ENCODE measurements at regions not wholly inside any gene's neighbourhood (a gene's known extent, or its start where the extent isn't known, plus 50 kb on each side); places are given as distances from the start of the nearest gene placed in this dataset.

DNA sequence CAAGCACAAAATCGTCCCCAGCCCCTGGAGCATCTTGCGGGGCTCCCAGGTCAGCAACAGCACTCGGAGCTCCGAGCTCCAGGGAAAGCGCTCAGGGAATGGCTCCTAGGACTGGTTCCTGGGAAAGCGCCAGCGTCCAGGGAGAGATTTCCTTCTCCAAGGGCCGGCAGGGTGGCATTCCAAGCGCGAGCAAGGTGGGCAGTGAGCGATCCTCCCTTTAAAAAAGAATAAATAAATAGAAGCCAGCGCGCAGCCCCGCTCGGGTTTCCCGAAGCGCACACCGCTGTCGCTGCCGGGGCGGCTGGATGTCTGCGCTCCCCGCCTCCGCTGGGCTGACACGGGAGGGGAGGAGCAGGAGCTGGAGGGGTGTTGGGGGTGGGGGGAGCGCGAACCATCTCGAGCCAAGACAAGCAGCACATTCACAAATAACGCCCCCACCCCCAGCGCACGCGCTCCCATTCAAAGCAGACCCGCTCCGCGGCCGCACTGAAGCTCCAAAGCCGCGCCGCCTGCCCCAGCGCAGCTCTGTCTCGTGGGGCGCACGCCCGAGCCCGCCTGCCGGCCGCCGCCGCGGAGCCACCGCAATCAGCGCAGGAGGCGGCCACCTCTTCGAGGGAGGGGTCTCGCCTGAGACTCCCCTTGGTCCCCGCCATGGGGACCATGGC lies 327.4 kb downstream of the SH3GL2 start:
- H4K20me1 ChIP-seq (replicated peaks; ENCODE audit: control insufficient read depth, insufficient read depth, low read length) = no peaks in the 10 kb centered on the region
- no peaks in the 10 kb centered on the region for H3K79me2 ChIP-seq (ENCODE audit: control insufficient read depth, insufficient read depth, low read length)
- H2AFZ ChIP-seq (ENCODE audit: low read depth, low read length) = no peak overlapping the region
- FAIRE-seq (no peak), DNase-seq (ENCODE audit: extremely low read depth in 1 of 4, low spot score in 3 of 4) (no peak), ATAC-seq (no peak)
- H3K4me1 ChIP-seq (replicated peaks in 1 of 2; ENCODE audit: control insufficient read depth in 2 of 2, insufficient read depth in 2 of 2, low read length in 2 of 2) = no peaks in the 10 kb centered on the region
- 2% methylated on average over 18 of the region's 56 CpGs for WGBS (ENCODE audit: insufficient coverage, low coverage, missing lambda C conversion rate)
- BruUV-seq (replicated peaks) = no TSS peak
- H3K9ac ChIP-seq (ENCODE audit: insufficient read depth in 1 of 2, low read depth in 2 of 2, low read length in 2 of 2) = no peak overlapping the region
- in situ Hi-C loops (cut with MboI) (no loop called here), intact Hi-C loops (cut with micrococcal nuclease) (no loop called here)
- CTCF ChIA-PET (ENCODE audit: low intra/inter-chr PET ratio) = no interaction called here
- H3K9me1 ChIP-seq (ENCODE audit: control insufficient read depth, insufficient read depth, low read length) = no peaks in the 10 kb centered on the region
- H3K27me3 ChIP-seq (ENCODE audit: control insufficient read depth in 2 of 2, insufficient read depth in 2 of 2, low read length in 2 of 2) = no peaks in the 10 kb centered on the region
- H3K4me3 ChIP-seq = no peak overlapping the region
- TF ChIP-seq ZNF174 (CRISPR knock-in tag; IDR thresholded peaks at IDR 0.05) (no peak), HNRNPLL (IDR thresholded peaks at IDR 0.05; ENCODE audit: low read depth, low read length, poor library complexity, severe bottlenecking) (peak; percentile 38)
- H3K36me3 ChIP-seq (ENCODE audit: control insufficient read depth, insufficient read depth, low read length) = no peaks in the 10 kb centered on the region
- no peak overlapping the region for H3K4me2 ChIP-seq (ENCODE audit: insufficient read depth, low read length)
- H3K27ac ChIP-seq (ENCODE audit: extremely low read depth, low read depth, low read length) = no peak overlapping the region
- POLR2A ChIA-PET = no interaction called here
- H3K9me3 ChIP-seq (replicated peaks; ENCODE audit: control insufficient read depth, insufficient read depth, low read depth, low read length) = no peaks in the 10 kb centered on the region

DNA sequence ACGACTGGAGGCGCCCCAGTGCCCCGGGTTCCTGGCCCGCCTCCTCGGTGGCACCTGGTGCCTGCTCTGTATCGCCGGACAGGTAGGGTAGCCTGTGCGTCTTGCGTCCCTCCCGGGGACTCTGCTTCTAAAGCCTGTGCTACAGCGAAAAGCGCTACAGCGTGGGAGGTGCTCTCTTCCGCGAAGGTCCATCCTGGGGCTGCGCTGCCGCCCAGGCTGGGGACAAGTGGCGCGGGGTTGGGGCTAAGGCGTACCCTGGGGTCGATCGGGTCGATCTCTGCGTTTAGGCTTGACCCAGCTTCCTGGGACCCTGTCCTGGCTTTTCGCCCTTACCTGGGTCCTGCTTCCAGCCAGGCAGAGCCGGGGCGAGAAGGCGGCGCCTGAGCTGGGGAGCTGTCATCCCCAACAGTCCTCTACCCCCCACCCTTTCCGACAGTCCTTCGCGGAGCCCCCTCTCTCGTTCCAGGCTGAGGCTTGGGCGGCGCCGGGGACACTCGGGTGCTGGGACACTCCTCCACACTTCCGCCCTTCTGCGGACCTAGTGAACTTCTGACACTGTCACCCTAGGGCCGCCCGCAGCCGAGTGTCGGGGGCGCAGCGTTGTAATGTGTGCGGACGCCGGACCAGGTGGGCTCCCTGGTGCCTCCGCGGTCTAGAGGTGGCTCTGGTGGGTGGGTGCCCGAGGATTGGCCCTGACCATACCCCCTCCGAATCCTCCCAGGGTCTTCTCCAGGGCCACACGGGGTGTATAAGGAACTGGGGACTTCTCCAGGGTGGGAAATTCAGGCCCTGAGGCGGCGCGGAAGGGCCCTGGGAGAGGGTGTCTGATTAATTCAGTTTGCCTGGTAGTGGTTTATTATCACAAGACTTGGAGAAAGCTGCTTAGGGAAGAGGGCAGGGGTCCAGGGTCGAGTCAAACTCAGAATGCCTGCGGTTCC lies 328.2 kb downstream of the SH3GL2 start:
- BruUV-seq (replicated peaks) = no TSS peak
- no peaks in the 10 kb centered on the region for H3K79me2 ChIP-seq (ENCODE audit: control insufficient read depth, insufficient read depth, low read length)
- no peaks in the 10 kb centered on the region for H3K27me3 ChIP-seq (ENCODE audit: control insufficient read depth in 2 of 2, insufficient read depth in 2 of 2, low read length in 2 of 2)
- no peaks in the 10 kb centered on the region for H4K20me1 ChIP-seq (replicated peaks; ENCODE audit: control insufficient read depth, insufficient read depth, low read length)
- no peak overlapping the region for H2AFZ ChIP-seq (ENCODE audit: low read depth, low read length)
- CTCF ChIA-PET (ENCODE audit: low intra/inter-chr PET ratio) = no interaction called here
- ATAC-seq (no peak), FAIRE-seq (no peak), DNase-seq (ENCODE audit: extremely low read depth in 1 of 4, low spot score in 3 of 4) (no peak)
- H3K9me3 ChIP-seq (replicated peaks; ENCODE audit: control insufficient read depth, insufficient read depth, low read depth, low read length) = no peaks in the 10 kb centered on the region
- H3K4me3 ChIP-seq = no peak overlapping the region
- H3K36me3 ChIP-seq (ENCODE audit: control insufficient read depth, insufficient read depth, low read length) = no peaks in the 10 kb centered on the region
- POLR2A ChIA-PET = no interaction called here
- no peak overlapping the region for H3K4me2 ChIP-seq (ENCODE audit: insufficient read depth, low read length)
- H3K27ac ChIP-seq (ENCODE audit: extremely low read depth, low read depth, low read length) = no peak overlapping the region
- in situ Hi-C loops (cut with MboI) (no loop called here), intact Hi-C loops (cut with micrococcal nuclease) (no loop called here)
- H3K4me1 ChIP-seq (replicated peaks in 1 of 2; ENCODE audit: control insufficient read depth in 2 of 2, insufficient read depth in 2 of 2, low read length in 2 of 2) = no peaks in the 10 kb centered on the region
- H3K9me1 ChIP-seq (ENCODE audit: control insufficient read depth, insufficient read depth, low read length) = no peaks in the 10 kb centered on the region
- 3% methylated on average over 28 of the region's 58 CpGs for WGBS (ENCODE audit: insufficient coverage, low coverage, missing lambda C conversion rate)
- H3K9ac ChIP-seq (ENCODE audit: insufficient read depth in 1 of 2, low read depth in 2 of 2, low read length in 2 of 2) = no peak overlapping the region
- TF ChIP-seq COPS2 (conservative IDR thresholded peaks at IDR 0.05) = no peak
- no peak for TF ChIP-seq ZNF197 (CRISPR knock-in tag; IDR thresholded peaks at IDR 0.05; ENCODE audit: low read depth)
- TF ChIP-seq ZFP30 (CRISPR knock-in tag; IDR thresholded peaks at IDR 0.05; ENCODE audit: borderline replicate concordance) = no peak
- TF ChIP-seq, protein P1, sequence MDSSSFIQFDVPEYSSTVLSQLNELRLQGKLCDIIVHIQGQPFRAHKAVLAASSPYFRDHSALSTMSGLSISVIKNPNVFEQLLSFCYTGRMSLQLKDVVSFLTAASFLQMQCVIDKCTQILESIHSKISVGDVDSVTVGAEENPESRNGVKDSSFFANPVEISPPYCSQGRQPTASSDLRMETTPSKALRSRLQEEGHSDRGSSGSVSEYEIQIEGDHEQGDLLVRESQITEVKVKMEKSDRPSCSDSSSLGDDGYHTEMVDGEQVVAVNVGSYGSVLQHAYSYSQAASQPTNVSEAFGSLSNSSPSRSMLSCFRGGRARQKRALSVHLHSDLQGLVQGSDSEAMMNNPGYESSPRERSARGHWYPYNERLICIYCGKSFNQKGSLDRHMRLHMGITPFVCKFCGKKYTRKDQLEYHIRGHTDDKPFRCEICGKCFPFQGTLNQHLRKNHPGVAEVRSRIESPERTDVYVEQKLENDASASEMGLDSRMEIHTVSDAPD (CRISPR knock-in tag; IDR thresholded peaks at IDR 0.05) = no peak
- TF ChIP-seq KAT8 (IDR thresholded peaks at IDR 0.05; ENCODE audit: low read depth) = no peak
- no peak for TF ChIP-seq CEBPG (CRISPR knock-in tag; IDR thresholded peaks at IDR 0.05)
- TF ChIP-seq CEBPG (tag; conservative IDR thresholded peaks at IDR 0.05 in 1 of 2, IDR thresholded peaks at IDR 0.05 in 1 of 2) = no peak
- no peak for TF ChIP-seq ZNF695 (CRISPR knock-in tag; IDR thresholded peaks at IDR 0.05)
- no peak for TF ChIP-seq PCBP1 (IDR thresholded peaks at IDR 0.05; ENCODE audit: low read depth, low read length, poor library complexity, severe bottlenecking)
- no peak for TF ChIP-seq MCM5 (IDR thresholded peaks at IDR 0.05; ENCODE audit: low read depth)
- no peak for TF ChIP-seq HMGN3 (IDR thresholded peaks at IDR 0.05; ENCODE audit: borderline replicate concordance, extremely low read depth, insufficient read length, low read depth, low read length)
- no peak for TF ChIP-seq ZNF431 (CRISPR knock-in tag; IDR thresholded peaks at IDR 0.05)

Measured in K562 (cell line).